KBM-7 (cell line): ENCODE measurements at regions not wholly inside any gene's neighbourhood (a gene's known extent, or its start where the extent isn't known, plus 50 kb on each side); places are given as distances from the start of the nearest gene placed in this dataset.

ENCODE experiments used
- DNase-seq: peaks from one replicate; pipeline ENCODE4 v3.0.0-alpha.2; 2015
- in situ Hi-C: fragments of 300-500 bp; cut with MboI; formaldehyde crosslinking; loops from 2 replicates; pipeline ENCODE4 v1.14.3; 2020; ENCODE audit warnings: low sequenced_read_pairs, low pct_unique_long_range_greater_than_20kb, mixed read lengths

- DNase-seq, result no peak
- in situ Hi-C loops, result no loop called here
Measured at GRCh38 chr11:41842673-41843072, 383.2 kb upstream of the LRRC4C start.

- in situ Hi-C loops, result no loop called here
- DNase-seq, result no peak
Measured at GRCh38 chr11:41845066-41845465, 385.6 kb upstream of the LRRC4C start.

DNA sequence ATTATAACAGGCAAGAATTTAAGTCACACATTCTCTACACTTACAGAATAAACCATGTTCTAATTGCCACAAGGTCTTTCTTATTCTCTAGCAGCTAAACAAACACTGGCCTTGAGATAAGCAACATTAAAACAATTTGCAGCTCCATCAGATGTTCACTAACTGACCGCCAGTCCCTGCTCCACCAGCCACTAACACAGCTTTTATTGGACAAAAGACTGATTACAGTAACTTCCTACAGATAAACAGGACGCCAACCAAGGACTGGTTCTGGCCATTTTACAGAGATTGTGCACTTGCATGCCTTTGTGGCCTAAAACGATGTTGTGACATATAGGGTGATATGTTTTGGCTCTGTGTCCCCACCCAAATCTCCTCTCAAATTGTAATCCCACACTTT lies 388.9 kb upstream of the LRRC4C start:
- in situ Hi-C loops, result no loop called here
- no peak for DNase-seq

GRCh38 chr11:41849250-41849649 lies 389.8 kb upstream of the LRRC4C start:
- in situ Hi-C loops, result no loop called here

GRCh38 chr11:41851743-41852142 lies 392.3 kb upstream of the LRRC4C start:
- no peak for DNase-seq
- in situ Hi-C loops, result no loop called here

More at GRCh38 chr11:41849250-41849649, 389.8 kb upstream of the LRRC4C start:
- DNase-seq, result no peak

GRCh38 chr11:41861838-41862237 lies 402.4 kb upstream of the LRRC4C start:
- in situ Hi-C loops, result no loop called here
- DNase-seq, result no peak

GRCh38 chr11:41866525-41866924 lies 407.1 kb upstream of the LRRC4C start:
- DNase-seq, result no peak
- in situ Hi-C loops, result no loop called here

- no peak for DNase-seq
- in situ Hi-C loops, result no loop called here
Measured at GRCh38 chr11:41868606-41869005, 409.2 kb upstream of the LRRC4C start.

- in situ Hi-C loops, result no loop called here
- no peak for DNase-seq
Measured at GRCh38 chr11:41872426-41872825, 413.0 kb upstream of the LRRC4C start.

DNA sequence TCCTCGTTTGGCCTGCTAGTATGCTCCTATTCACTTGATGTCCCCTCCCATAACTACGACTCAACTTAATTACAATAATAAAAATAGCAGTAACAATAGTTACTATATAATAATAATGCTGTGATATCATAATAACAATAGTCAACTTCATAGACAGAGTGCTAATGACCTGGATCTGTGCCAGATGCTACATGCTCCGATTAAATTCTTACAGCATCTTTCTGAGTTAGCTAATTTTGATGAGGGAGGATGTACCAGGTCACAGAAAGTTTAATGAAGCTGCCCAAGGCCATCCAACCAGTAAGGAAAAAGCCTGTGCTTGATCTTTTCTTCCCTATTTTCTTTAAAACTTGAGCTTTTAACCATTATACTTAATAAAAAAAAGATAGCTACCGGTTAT lies 413.4 kb upstream of the LRRC4C start:
- in situ Hi-C loops, result no loop called here
- DNase-seq, result no peak

GRCh38 chr11:41878095-41878494 lies 418.6 kb upstream of the LRRC4C start:
- DNase-seq, result no peak
- in situ Hi-C loops, result no loop called here

GRCh38 chr11:41879214-41879613 lies 419.8 kb upstream of the LRRC4C start:
- no peak for DNase-seq
- in situ Hi-C loops, result no loop called here

- DNase-seq, result no peak
- in situ Hi-C loops, result no loop called here
Measured at GRCh38 chr11:41895081-41895480, 435.6 kb upstream of the LRRC4C start.

DNA sequence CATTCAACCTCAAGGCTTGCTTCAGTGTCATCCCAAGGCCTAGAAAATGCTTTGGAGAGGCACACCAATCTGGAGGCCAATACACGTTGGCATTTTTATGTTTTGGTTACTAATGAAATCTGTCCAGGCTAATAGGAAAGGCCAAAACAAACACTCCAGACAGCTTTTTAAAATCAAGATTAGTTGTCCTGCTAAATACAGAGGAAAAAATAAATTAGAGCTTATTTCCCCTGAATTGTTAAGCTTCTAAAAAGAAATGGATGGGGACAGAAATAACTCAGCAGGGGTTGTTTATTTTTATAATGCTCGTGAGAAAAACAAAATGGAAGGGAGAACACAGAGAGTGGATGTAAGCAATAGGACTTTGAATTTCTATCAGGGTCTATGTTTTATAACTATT lies 438.5 kb upstream of the LRRC4C start:
- in situ Hi-C loops, result no loop called here
- DNase-seq, result no peak

GRCh38 chr11:41917900-41918299 lies 458.4 kb upstream of the LRRC4C start:
- in situ Hi-C loops, result no loop called here
- no peak for DNase-seq

DNA sequence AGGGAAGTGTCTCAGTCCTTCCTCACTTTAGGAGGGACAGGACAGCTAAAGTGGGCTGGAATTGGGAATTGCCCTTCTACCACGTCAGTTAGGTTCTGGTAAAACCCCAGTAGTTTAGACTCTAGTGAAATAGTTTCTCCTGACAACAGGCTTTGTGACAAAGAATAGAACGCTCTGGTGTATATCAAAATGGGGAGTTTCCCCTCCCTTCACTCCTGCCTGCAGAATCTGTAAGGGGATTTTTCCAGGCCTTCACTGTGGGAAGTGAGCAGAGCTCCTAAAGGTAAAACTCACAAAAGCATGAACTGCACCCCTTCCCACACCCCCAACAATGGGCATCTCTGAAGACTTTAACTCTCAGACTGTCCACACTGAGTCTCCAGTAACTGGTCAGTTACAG lies 460.9 kb upstream of the LRRC4C start:
- in situ Hi-C loops, result no loop called here
- no peak for DNase-seq

DNA sequence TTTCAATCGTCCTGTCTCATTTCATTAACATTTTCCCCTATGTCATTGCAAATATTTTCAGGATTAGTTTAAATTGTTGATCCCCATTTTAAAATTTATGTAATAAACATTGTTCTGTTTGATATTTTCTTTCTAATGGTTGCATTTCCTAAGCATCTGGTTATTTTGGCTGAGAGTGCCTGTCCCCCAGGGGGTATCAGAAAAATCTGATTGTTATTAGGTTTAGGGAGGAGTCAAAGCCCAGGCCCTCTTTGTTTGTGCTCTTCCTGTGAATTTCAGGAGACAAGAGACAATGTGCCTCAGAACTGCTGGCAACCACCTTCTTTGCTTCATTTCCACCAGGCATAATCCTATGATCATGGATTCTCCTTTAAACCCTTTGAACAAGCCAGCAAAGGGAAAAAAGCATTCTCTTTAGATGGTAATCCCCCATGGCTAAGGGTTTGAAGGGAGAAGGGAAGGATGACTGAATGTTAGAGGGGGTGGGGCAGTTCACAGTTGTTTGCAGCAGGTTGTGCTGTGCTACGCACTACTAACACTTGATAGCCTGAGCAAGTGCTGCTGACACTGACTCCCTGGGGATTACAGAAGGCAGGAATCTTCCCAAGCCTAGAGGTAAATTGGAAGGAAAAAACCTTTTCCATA lies 462.4 kb upstream of the LRRC4C start:
- DNase-seq, result no peak
- in situ Hi-C loops, result no loop called here

DNA sequence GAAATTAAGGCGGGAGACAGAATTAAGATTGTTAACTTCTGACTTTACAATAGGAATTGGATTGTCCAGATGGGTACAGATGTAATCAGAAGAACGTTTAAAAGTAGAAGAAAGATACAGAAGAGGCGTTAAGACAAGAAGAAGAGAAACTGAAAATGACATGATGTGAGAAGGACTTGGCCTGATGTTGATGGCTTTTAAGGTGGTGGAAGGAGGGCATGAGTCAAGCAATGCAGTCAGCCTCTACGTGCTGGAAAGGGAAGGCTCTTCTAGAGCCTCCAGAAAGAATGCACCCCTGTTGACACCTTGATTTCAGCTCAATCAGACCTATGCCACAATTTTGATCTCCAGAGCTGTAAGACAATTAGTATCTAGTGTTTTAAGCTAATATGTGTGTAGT lies 466.9 kb upstream of the LRRC4C start:
- in situ Hi-C loops, result no loop called here
- no peak for DNase-seq

GRCh38 chr11:41935241-41935640 lies 475.8 kb upstream of the LRRC4C start:
- in situ Hi-C loops, result no loop called here
- DNase-seq, result no peak

DNA sequence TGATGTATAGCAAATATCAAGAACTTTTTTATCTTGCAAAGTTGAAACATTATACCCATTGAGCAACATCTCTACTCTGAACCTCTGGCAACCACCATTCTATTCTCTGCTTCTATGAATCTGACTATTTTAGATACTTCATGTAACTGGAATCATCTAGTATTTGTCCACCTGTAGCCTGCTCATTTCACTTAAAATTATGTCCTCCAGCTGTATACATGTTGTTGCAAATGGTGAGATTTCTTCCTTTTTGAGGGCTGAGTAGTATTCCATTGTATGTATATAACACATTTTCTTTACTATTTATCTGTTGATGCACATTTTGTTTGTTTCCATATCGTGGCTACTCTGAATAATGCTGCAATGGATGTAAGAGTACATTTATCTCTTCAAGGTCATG lies 476.3 kb upstream of the LRRC4C start:
- in situ Hi-C loops, result no loop called here
- no peak for DNase-seq

GRCh38 chr11:41943656-41944055 lies 484.2 kb upstream of the LRRC4C start:
- in situ Hi-C loops, result no loop called here
- DNase-seq, result no peak

GRCh38 chr11:41947392-41947791 lies 487.9 kb upstream of the LRRC4C start:
- DNase-seq, result no peak
- in situ Hi-C loops, result no loop called here
